GM12872 (cell line): ENCODE measurements at regions not wholly inside any gene's neighbourhood (a gene's known extent, or its start where the extent isn't known, plus 50 kb on each side); places are given as distances from the start of the nearest gene placed in this dataset.

ENCODE experiments used
- TF ChIP-seq, protein P1 (sequence below): IDR thresholded peaks from 3 replicates; pipeline ENCODE4 v1.5.1; 2011; ENCODE audit warnings: low read depth, mild to moderate bottlenecking, low read length, moderate library complexity; ENCODE audit not compliant: insufficient read depth

DNA sequence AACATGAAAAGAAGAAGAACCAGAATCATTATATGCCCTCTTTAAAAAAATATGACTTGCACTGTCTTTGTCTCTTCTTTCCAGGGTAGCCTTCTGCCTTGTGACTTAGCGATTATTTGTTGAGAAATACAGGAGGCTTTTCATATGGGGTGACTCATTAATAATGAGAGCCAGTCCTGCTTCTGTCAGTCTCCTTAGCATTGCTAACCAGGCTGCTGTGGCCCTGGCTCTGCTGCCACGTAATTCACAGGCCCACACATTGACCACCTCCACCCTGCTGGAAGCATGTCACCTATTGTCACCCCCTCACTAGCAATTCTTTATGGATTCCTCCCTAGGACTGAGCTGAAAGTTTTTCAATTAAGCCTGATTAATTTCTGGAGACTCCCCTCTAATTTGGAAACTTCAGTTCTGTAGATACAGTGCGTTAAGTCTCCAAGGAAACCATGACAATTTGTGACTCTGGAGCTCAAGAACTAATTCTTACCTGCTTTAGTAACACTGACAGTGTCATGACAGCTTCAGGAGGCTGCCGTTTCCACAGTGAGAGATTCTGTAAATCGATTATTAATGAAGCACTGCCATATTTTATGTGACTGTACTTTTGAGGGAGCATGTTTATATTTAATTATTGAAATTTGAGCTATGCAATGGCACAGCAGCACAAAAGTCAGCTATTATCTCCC lies 267.9 kb upstream of the SP8 start:
- TF ChIP-seq, protein P1, sequence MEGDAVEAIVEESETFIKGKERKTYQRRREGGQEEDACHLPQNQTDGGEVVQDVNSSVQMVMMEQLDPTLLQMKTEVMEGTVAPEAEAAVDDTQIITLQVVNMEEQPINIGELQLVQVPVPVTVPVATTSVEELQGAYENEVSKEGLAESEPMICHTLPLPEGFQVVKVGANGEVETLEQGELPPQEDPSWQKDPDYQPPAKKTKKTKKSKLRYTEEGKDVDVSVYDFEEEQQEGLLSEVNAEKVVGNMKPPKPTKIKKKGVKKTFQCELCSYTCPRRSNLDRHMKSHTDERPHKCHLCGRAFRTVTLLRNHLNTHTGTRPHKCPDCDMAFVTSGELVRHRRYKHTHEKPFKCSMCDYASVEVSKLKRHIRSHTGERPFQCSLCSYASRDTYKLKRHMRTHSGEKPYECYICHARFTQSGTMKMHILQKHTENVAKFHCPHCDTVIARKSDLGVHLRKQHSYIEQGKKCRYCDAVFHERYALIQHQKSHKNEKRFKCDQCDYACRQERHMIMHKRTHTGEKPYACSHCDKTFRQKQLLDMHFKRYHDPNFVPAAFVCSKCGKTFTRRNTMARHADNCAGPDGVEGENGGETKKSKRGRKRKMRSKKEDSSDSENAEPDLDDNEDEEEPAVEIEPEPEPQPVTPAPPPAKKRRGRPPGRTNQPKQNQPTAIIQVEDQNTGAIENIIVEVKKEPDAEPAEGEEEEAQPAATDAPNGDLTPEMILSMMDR = no peak

DNA sequence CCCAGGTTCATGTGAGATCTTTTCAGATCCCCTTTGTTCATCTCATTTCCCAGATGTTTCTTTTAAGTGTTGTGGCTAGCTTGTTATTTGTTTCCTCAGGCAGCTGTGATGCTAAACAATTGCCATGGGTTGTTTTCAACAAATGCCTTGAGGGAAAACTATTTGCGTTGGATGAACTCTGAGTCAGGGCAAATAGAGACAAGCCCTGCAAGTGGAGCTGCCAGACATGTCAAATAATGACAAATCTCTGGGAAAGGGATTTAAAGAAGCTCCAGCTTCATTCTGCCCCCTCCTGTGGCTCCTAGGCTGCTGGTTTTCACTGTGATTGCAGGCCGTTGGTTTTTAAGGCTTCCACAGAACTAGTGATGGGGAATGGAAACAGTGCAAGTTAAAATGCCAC lies 272.4 kb upstream of the SP8 start:
- TF ChIP-seq, protein P1 = no peak

DNA sequence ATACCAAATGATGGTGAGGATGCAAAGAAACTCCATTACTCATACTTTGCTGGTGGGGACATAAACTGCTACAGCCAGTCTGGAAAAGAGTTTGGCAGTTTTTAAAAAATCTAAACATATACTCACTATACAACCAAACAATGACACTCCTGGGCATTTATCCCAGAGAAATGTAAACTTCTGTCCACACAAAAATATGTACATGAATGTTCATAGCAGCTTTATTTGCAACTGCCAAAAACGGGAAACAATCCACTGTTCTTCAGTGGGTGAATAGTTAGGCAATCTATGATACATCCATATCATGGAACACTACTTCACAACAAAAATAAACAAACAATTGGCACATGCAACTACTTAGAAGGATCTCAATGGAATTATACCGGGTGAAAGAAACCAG lies 276.4 kb upstream of the SP8 start:
- TF ChIP-seq, protein P1 = no peak

DNA sequence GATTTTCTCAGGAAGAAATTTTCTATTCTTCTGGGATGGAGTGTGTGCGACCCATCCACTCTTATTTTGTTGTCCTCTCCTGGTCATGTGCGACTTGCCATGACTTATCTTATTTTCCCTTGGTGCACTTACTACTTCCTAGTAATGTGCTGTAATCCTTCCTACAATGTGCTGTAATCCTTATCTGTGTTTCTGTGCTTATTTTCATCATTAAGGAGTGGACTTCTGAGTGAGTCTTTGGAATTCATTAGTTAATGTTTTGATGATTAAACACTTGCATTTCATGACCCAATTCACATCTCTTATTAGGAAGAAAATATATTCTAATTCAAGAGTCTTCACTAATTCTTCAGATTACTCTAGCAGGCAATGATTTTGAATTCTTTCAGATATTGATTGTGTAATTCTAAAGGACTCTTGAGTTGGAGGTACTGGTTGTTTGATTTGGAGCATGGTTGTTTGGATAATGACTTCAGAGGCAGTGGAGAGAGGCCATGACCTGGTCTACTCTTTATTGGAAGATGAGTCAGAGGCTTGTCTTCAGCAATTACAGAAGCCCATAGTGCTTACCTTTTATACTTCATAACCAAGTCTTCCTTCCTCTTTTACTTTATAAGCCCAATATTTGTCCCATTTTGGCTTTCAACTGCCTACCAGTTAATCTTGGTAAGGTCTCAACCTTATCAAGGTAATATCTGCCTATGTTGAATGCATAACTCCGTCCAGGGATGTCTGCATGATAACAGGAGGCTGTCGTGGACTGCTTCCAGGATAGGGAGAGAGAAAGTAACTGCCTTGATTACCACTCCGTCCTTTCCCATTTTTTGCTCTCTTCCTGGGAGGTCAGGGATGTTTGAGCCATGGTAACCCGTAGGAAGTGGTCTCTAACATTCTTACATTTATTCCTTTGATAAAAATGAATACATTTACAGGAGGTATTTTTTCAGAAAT lies 278.3 kb upstream of the SP8 start:
- TF ChIP-seq, protein P1 = no peak

DNA sequence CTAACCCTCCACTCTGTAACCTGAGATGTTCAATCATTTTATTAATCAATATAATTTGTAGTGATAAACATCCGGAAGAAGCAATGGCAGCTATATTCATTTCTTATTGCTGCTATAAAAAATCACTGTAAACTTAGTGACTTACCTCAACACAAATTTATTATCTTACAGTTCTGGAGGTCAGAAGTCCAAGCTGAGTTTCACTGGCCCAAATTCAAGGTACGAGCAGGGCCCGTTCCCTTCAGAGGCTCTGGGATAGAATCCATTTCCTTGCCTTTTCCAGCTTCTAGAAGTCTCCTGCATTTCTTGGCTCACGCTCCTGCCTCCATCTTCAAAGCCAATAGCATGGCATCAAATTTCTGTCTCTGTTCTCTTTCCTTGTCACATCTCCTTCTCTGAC lies 279.5 kb upstream of the SP8 start:
- TF ChIP-seq, protein P1 = no peak

DNA sequence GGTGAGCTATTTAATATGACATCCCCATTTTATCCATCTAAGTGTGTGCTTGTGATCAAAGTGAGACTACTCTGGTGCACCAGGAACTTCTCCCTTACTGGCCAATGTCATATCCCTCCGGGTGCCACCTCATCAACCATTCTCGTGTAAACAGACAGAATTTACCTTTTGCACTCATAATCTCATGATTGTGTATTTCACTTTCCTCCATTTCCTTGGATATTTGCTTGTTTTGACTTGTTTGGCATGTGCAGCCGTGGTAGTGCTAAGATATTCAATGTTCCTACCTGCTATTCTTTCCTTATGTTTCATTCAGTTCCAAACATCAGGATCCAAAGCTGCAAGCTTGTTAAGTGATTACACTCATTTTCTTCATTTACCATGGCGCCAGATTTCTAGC lies 280.5 kb upstream of the SP8 start:
- TF ChIP-seq, protein P1 = no peak

DNA sequence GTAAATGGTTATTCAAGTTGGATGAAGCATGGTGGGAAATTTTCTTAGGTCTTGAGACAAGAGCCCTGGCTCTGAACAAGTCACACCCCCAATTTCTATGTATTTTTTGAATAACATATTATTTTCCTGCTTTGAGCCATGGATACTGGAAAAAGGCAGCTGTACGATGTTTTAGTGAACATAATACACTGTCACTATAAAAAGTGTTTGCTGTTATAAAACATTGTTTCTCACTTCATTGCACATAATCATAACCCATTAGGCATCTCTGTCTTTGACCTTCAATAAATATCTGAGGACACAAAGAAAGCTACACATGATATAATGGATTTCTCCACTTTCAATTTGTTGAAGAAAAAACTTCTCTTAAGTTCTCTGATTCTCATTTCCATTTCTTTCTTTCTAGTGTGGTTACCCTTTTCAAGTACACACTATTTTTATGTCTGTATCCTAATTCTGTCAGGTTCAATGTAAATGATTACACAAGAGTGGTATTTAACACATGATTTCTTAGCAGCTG lies 283.9 kb upstream of the SP8 start:
- TF ChIP-seq, protein P1 = no peak
